ENCODE measurements at regions not wholly inside any gene's neighbourhood (a gene's known extent, or its start where the extent isn't known, plus 50 kb on each side); places are given as distances from the start of the nearest gene placed in this dataset.

- Histone ChIP-seq H3K4me3 (ENCODE audit: low read depth in 1 of 3, low read length in 3 of 3) (no peak overlapping the region), H3K27ac (ENCODE audit: low read depth in 1 of 2, low read length in 2 of 2) (no peak overlapping the region), H3K36me3 (ENCODE audit: control insufficient read depth in 4 of 4, insufficient read depth in 3 of 4, low read depth in 1 of 4, low read length in 3 of 4) (no peaks in the 10 kb centered on the region), H3K9ac (ENCODE audit: low read depth in 1 of 2, low read length in 2 of 2) (no peak overlapping the region), H3K9me3 (ENCODE audit: control insufficient read depth in 4 of 4, low read length in 3 of 4) (no peaks in the 10 kb centered on the region), H3K27me3 (ENCODE audit: control insufficient read depth in 4 of 4, insufficient read depth in 4 of 4, low read length in 3 of 4) (no peaks in the 10 kb centered on the region), H3K4me1 (ENCODE audit: control insufficient read depth in 4 of 4, insufficient read depth in 4 of 4, low read length in 3 of 4) (no peaks in the 10 kb centered on the region)
- 89% methylated on average over 5 of the region's 5 CpGs for WGBS
- DNase-seq (ENCODE audit: low spot score) = no peak
- TF ChIP-seq YY1 (IDR thresholded peaks at IDR 0.05) (no peak), ZBTB33 (IDR thresholded peaks at IDR 0.05) (no peak), HNF4A (conservative IDR thresholded peaks at IDR 0.05) (no peak), FOXA2 (IDR thresholded peaks at IDR 0.05) (no peak), RXRA (IDR thresholded peaks at IDR 0.05) (no peak), EGR1 (IDR thresholded peaks at IDR 0.05; ENCODE audit: low read depth in 2 of 2) (no peak), TAF1 (conservative IDR thresholded peaks at IDR 0.05) (no peak), ATF3 (IDR thresholded peaks at IDR 0.05) (no peak), FOXA1 (IDR thresholded peaks at IDR 0.05) (no peak), CTCF (IDR thresholded peaks at IDR 0.05; ENCODE audit: low read depth, low read length, missing input control) (no peak), JUND (IDR thresholded peaks at IDR 0.05) (no peak), GABPA (IDR thresholded peaks at IDR 0.05 in 1 of 2, conservative IDR thresholded peaks at IDR 0.05 in 1 of 2) (no peak), SP1 (IDR thresholded peaks at IDR 0.05) (no peak)
- TF ChIP-seq, protein P1, sequence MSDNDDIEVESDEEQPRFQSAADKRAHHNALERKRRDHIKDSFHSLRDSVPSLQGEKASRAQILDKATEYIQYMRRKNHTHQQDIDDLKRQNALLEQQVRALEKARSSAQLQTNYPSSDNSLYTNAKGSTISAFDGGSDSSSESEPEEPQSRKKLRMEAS (IDR thresholded peaks at IDR 0.05) = no peak
These were observed 61.8 kb downstream of the IRAG1 start for GRCh38 chr11:10631761-10632160.

- Histone ChIP-seq H3K9me3 (ENCODE audit: control insufficient read depth in 4 of 4, low read length in 3 of 4) (no peaks in the 10 kb centered on the region), H3K9ac (ENCODE audit: low read depth in 1 of 2, low read length in 2 of 2) (no peak overlapping the region), H3K27me3 (ENCODE audit: control insufficient read depth in 4 of 4, insufficient read depth in 4 of 4, low read length in 3 of 4) (no peaks in the 10 kb centered on the region), H3K27ac (ENCODE audit: low read depth in 1 of 2, low read length in 2 of 2) (no peak overlapping the region), H3K4me3 (ENCODE audit: low read depth in 1 of 3, low read length in 3 of 3) (no peak overlapping the region), H3K4me1 (ENCODE audit: control insufficient read depth in 4 of 4, insufficient read depth in 4 of 4, low read length in 3 of 4) (no peaks in the 10 kb centered on the region), H3K36me3 (ENCODE audit: control insufficient read depth in 4 of 4, insufficient read depth in 3 of 4, low read depth in 1 of 4, low read length in 3 of 4) (no peaks in the 10 kb centered on the region)
- DNase-seq (ENCODE audit: low spot score) = no peak
- TF ChIP-seq YY1 (IDR thresholded peaks at IDR 0.05) = no peak
- no peak for TF ChIP-seq FOXA2 (IDR thresholded peaks at IDR 0.05)
- no peak for TF ChIP-seq ZBTB33 (IDR thresholded peaks at IDR 0.05)
- WGBS = 89% methylated on average over 13 of the region's 13 CpGs
These were observed 61.0 kb upstream of the LYVE1 start for GRCh38 chr11:10629411-10630002.

Data from liver (tissue), 8 donors.